ENCODE measurements at regions not wholly inside any gene's neighbourhood (a gene's known extent, or its start where the extent isn't known, plus 50 kb on each side); places are given as distances from the start of the nearest gene placed in this dataset.
A peak's percentile ranks its signal among the peaks of the same experiment; 100 is the strongest.

DNA sequence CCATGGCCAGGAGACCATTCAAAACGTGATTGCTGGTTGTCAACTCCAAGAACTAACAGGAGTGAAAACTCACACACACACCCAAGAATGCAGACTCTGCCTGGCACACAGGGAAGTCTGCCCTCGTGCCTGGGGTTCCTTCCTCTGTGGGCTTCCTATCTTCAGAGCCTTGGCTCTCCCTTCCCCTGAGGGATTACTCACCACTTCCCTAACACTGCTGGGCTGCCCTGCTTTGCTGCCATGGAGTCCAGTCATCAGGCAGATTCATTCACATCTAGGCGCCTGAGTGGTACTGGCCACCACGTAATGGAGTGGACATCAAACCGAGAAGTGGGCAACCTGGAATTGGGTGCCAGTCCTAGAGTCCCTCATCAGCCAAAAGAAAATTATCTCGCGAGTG, 76.4 kb upstream of the PRSS3 start:
- H3K4me3 Mint-ChIP-seq: no peak overlapping the region
- H3K4me1 Mint-ChIP-seq: peaks cover 3% of the 10 kb centered on the region
- H3K27ac Mint-ChIP-seq: no peak overlapping the region
- Histone ChIP-seq H3K4me3 (ENCODE audit: control extremely low read depth in 1 of 5, extremely low read depth in 1 of 5, insufficient read depth in 1 of 5, low read depth in 2 of 5, low read length in 4 of 5) (no peak overlapping the region), H3K9me3 (ENCODE audit: control extremely low read depth in 1 of 3, control insufficient read depth in 2 of 3, insufficient read depth in 1 of 3, low read length in 2 of 3) (peaks cover 0 to under 1% (median 0%) of the 10 kb centered on the region in 3 donors), H3K27me3 (replicated peaks in 1 of 4; ENCODE audit: control extremely low read depth in 1 of 4, control insufficient read depth in 3 of 4, insufficient read depth in 4 of 4, low read length in 3 of 4) (peaks cover 0 to 7% (median 0%) of the 10 kb centered on the region in 4 experiments), H3K9ac (ENCODE audit: low read length) (no peak overlapping the region), H3K36me3 (replicated peaks in 1 of 2; ENCODE audit: control extremely low read depth in 1 of 2, control insufficient read depth in 1 of 2, extremely low read depth in 1 of 2, insufficient read depth in 2 of 2, low read length in 1 of 2) (no peaks in the 10 kb centered on the region), H3K4me2 (replicated peaks; ENCODE audit: low read depth, low read length, poor library complexity, severe bottlenecking) (no peak overlapping the region), H2AFZ (ENCODE audit: insufficient read depth, low read depth, low read length, poor library complexity, severe bottlenecking) (no peak overlapping the region), H3K79me2 (ENCODE audit: control insufficient read depth, insufficient read depth, low read length) (no peaks in the 10 kb centered on the region), H3K27ac (ENCODE audit: low read length in 2 of 2) (no peak overlapping the region), H3K4me1 (ENCODE audit: control insufficient read depth in 2 of 2, insufficient read depth in 2 of 2, low read length in 2 of 2) (peaks cover 0 to 10% of the 10 kb centered on the region in 2 donors), H4K20me1 (ENCODE audit: control insufficient read depth, insufficient read depth, low read length, poor library complexity, severe bottlenecking) (no peaks in the 10 kb centered on the region)
- intact Hi-C loops (cut with micrococcal nuclease): no loop called here
- POLR2A ChIA-PET: no interaction called here
- 61% methylated on average over 7 of the region's 7 CpGs for WGBS (ENCODE audit: insufficient coverage)
- no peaks in the 10 kb centered on the region for H3K9me3 Mint-ChIP-seq (ENCODE audit: insufficient read depth)
- CTCF ChIA-PET: interaction anchor here (7.8 kb wide), 1 partner anchor 95 kb away, joined by 105 read pairs; no protein-coding TSS in a partner anchor
- H3K27me3 Mint-ChIP-seq: peaks cover 18% of the 10 kb centered on the region
- DNase-seq (peak; percentile 8), ATAC-seq (ENCODE audit: low read depth) (no peak)
- TF ChIP-seq CTCF (IDR thresholded peaks at IDR 0.05) (no peak), EZH2 (IDR thresholded peaks at IDR 0.05; ENCODE audit: borderline replicate concordance, insufficient read depth, low read depth, low read length, poor library complexity, severe bottlenecking) (no peak)

- Histone ChIP-seq H3K4me2 (replicated peaks; ENCODE audit: low read depth, low read length, poor library complexity, severe bottlenecking) (peak overlapping the region; percentile 38), H3K27ac (ENCODE audit: low read length in 2 of 2) (no peak overlapping the region), H3K27me3 (replicated peaks in 1 of 4; ENCODE audit: control extremely low read depth in 1 of 4, control insufficient read depth in 3 of 4, insufficient read depth in 4 of 4, low read length in 3 of 4) (peaks cover 0 to 7% (median 0%) of the 10 kb centered on the region in 4 experiments), H3K4me1 (ENCODE audit: control insufficient read depth in 2 of 2, insufficient read depth in 2 of 2, low read length in 2 of 2) (peaks cover 0 to 10% of the 10 kb centered on the region in 2 donors), H3K9ac (ENCODE audit: low read length) (no peak overlapping the region), H2AFZ (ENCODE audit: insufficient read depth, low read depth, low read length, poor library complexity, severe bottlenecking) (peak overlapping the region; percentile 54), H3K79me2 (ENCODE audit: control insufficient read depth, insufficient read depth, low read length) (no peaks in the 10 kb centered on the region), H3K9me3 (ENCODE audit: control extremely low read depth in 1 of 3, control insufficient read depth in 2 of 3, insufficient read depth in 1 of 3, low read length in 2 of 3) (peaks cover 0 to 3% (median 0%) of the 10 kb centered on the region in 3 donors), H4K20me1 (ENCODE audit: control insufficient read depth, insufficient read depth, low read length, poor library complexity, severe bottlenecking) (no peaks in the 10 kb centered on the region), H3K4me3 (ENCODE audit: control extremely low read depth in 1 of 5, extremely low read depth in 1 of 5, insufficient read depth in 1 of 5, low read depth in 2 of 5, low read length in 4 of 5) (peak overlapping the region in 2 of 5 experiments; percentile 9 to 34), H3K36me3 (replicated peaks in 1 of 2; ENCODE audit: control extremely low read depth in 1 of 2, control insufficient read depth in 1 of 2, extremely low read depth in 1 of 2, insufficient read depth in 2 of 2, low read length in 1 of 2) (no peaks in the 10 kb centered on the region)
- Mint-ChIP-seq H3K4me1 (peaks cover 3% of the 10 kb centered on the region), H3K27ac (no peak overlapping the region), H3K4me3 (no peak overlapping the region), H3K9me3 (ENCODE audit: insufficient read depth) (peaks cover 2% of the 10 kb centered on the region), H3K27me3 (peaks cover 23% of the 10 kb centered on the region)
- intact Hi-C loops (cut with micrococcal nuclease): no loop called here
- DNase-seq (peak; percentile 38), ATAC-seq (ENCODE audit: low read depth) (peak; percentile 48)
- 78% methylated on average over 16 of the region's 19 CpGs for WGBS (ENCODE audit: insufficient coverage)
- TF ChIP-seq CTCF (IDR thresholded peaks at IDR 0.05) (peak; percentile 54), EZH2 (IDR thresholded peaks at IDR 0.05; ENCODE audit: borderline replicate concordance, insufficient read depth, low read depth, low read length, poor library complexity, severe bottlenecking) (no peak)
- CTCF ChIA-PET: interaction anchor here (2.6 to 7.8 kb wide), 3 partner anchors 11 to 134 kb away, joined by 10 to 105 read pairs (median 13); no protein-coding TSS in a partner anchor
- POLR2A ChIA-PET: no interaction called here
These were observed 75.6 kb upstream of the PRSS3 start for GRCh38 chr9:33719581-33720374.

All from B cell (primary cell).